NT2/D1 (cell line): ENCODE measurements at regions not wholly inside any gene's neighbourhood (a gene's known extent, or its start where the extent isn't known, plus 50 kb on each side); places are given as distances from the start of the nearest gene placed in this dataset.

Experiments used
- SUZ12 ChIP-seq: IDR thresholded peaks from 2 replicates; pipeline ENCODE4 v1.6.1; 2011; ENCODE audit not compliant: insufficient read length, insufficient read depth; ENCODE audit errors: extremely low read depth
- YY1 ChIP-seq: IDR thresholded peaks from 2 replicates; pipeline ENCODE4 v1.6.1; 2011; ENCODE audit not compliant: insufficient read length, insufficient read depth
- ZNF274 ChIP-seq: IDR thresholded peaks from 2 replicates; pipeline ENCODE4 v1.6.1; 2011; ENCODE audit warnings: mild to moderate bottlenecking, low read depth, low read length

GRCh38 chr14:94867946-94868771 is 98.2 kb upstream of the GSC start:
- no peak for TF ChIP-seq YY1
- no peak for TF ChIP-seq ZNF274
- TF ChIP-seq SUZ12, result no peak
